Calu3 (cell line): ENCODE measurements at regions not wholly inside any gene's neighbourhood (a gene's known extent, or its start where the extent isn't known, plus 50 kb on each side); places are given as distances from the start of the nearest gene placed in this dataset.

ENCODE experiments used
- BruUV-seq: library from RNA; stranded (reverse); fragments of 400-500 nt; replicated peaks from 2 replicates; lab custom pipeline; 2021; lab: Mats Ljungman, UMichigan
- CTCF ChIA-PET: fragments of 300-600 bp; sonication (Branson Sonifier 250); formaldehyde crosslinking; loops from one replicate; lab custom pipeline; 2022; ENCODE audit warnings: antibody characterized with exemption; lab: Charles Lee
- DNase-seq: peaks from one replicate; pipeline ENCODE4 v3.0.0; 2022
- H3K27ac Mint-ChIP-seq: one replicate; pipeline ENCODE4 v1.8.0; 2022; ENCODE audit warnings: mixed read lengths; ENCODE audit not compliant: unreplicated experiment
- H3K27me3 Mint-ChIP-seq: one replicate; pipeline ENCODE4 v1.8.0; 2022; ENCODE audit warnings: mixed read lengths; ENCODE audit not compliant: unreplicated experiment
- H3K36me3 Mint-ChIP-seq: one replicate; pipeline ENCODE4 v1.8.0; 2022; ENCODE audit warnings: mild to moderate bottlenecking, moderate library complexity, mixed read lengths; ENCODE audit not compliant: insufficient read depth, unreplicated experiment
- H3K4me1 Mint-ChIP-seq: one replicate; pipeline ENCODE4 v1.8.0; 2022; ENCODE audit warnings: mild to moderate bottlenecking, low read depth, mixed read lengths; ENCODE audit not compliant: unreplicated experiment
- H3K4me3 Mint-ChIP-seq: one replicate; pipeline ENCODE4 v1.8.0; 2022; ENCODE audit warnings: mild to moderate bottlenecking, low read depth, moderate library complexity, mixed read lengths; ENCODE audit not compliant: unreplicated experiment
- H3K9me3 Mint-ChIP-seq: one replicate; pipeline ENCODE4 v1.8.0; 2022; ENCODE audit warnings: low read depth, mixed read lengths; ENCODE audit not compliant: unreplicated experiment
- intact Hi-C: fragments of 100-400 bp; cut with micrococcal nuclease; formaldehyde crosslinking; loops from one replicate; pipeline ENCODE4 v1.10.0; 2022; ENCODE audit not compliant: unreplicated experiment
- TF ChIP-seq, protein P1 (sequence below): fragments of 200-600 bp; IDR thresholded peaks from one replicate; pipeline ENCODE4 v1.8.0; 2022; ENCODE audit warnings: antibody characterized with exemption; ENCODE audit not compliant: unreplicated experiment

GRCh38 chr2:186017278-186017677 is 278.7 kb downstream of the FSIP2 start:
- Mint-ChIP-seq H3K27ac (no peak overlapping the region), H3K9me3 (peaks cover 4% of the 10 kb centered on the region), H3K27me3 (no peaks in the 10 kb centered on the region), H3K36me3 (no peaks in the 10 kb centered on the region), H3K4me3 (no peak overlapping the region), H3K4me1 (no peaks in the 10 kb centered on the region)
- no peak for DNase-seq
- intact Hi-C loops, result no loop called here
- no TSS peak for BruUV-seq
- TF ChIP-seq, protein P1, sequence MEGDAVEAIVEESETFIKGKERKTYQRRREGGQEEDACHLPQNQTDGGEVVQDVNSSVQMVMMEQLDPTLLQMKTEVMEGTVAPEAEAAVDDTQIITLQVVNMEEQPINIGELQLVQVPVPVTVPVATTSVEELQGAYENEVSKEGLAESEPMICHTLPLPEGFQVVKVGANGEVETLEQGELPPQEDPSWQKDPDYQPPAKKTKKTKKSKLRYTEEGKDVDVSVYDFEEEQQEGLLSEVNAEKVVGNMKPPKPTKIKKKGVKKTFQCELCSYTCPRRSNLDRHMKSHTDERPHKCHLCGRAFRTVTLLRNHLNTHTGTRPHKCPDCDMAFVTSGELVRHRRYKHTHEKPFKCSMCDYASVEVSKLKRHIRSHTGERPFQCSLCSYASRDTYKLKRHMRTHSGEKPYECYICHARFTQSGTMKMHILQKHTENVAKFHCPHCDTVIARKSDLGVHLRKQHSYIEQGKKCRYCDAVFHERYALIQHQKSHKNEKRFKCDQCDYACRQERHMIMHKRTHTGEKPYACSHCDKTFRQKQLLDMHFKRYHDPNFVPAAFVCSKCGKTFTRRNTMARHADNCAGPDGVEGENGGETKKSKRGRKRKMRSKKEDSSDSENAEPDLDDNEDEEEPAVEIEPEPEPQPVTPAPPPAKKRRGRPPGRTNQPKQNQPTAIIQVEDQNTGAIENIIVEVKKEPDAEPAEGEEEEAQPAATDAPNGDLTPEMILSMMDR, result no peak
- CTCF ChIA-PET, result no interaction called here

DNA sequence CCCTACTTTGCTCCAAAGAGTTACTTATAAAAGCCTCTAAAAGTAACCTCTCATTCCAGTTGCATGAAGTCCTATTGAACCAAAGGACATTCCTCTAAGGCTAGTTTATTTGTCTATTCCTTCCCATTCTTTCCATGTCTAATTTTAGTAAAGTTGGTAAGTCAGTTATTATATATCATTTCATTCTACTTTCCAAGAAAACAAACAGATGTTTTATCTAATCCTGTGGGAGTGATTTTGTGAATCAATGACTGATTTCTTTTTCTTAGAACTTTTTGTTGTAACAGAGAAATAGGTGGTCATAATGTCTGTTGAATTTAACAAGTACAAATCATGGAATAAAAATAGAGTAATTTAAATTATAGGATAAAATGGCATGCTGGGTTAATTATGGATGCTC is 286.3 kb downstream of the FSIP2 start:
- CTCF ChIA-PET, result no interaction called here
- no TSS peak for BruUV-seq
- Mint-ChIP-seq H3K36me3 (no peaks in the 10 kb centered on the region), H3K27me3 (no peaks in the 10 kb centered on the region), H3K27ac (no peak overlapping the region), H3K9me3 (peaks cover 4% of the 10 kb centered on the region), H3K4me1 (no peaks in the 10 kb centered on the region), H3K4me3 (no peak overlapping the region)
- TF ChIP-seq, protein P1, result no peak
- DNase-seq, result no peak
- intact Hi-C loops, result no loop called here

DNA sequence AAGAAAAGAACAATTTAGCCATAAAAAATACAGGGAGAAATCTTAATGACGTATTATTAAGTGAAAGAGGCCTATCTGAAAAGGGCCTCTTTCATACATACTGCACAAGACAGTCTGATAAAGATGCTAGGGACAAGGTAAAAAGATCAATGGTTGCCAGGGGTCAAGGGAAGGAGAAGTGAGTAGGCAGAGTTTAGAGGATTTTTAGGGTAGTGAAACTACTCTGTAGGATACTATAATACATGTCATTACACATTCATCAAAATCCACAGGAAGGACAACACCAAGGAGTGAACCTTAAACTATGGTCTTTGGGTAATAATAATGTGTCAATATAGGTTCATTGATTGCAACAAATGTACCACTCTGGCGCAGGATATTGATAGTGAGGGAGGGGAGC is 289.3 kb downstream of the FSIP2 start:
- TF ChIP-seq, protein P1, result no peak
- Mint-ChIP-seq H3K36me3 (no peaks in the 10 kb centered on the region), H3K4me3 (no peak overlapping the region), H3K9me3 (no peaks in the 10 kb centered on the region), H3K4me1 (no peaks in the 10 kb centered on the region), H3K27me3 (no peaks in the 10 kb centered on the region), H3K27ac (no peak overlapping the region)
- no TSS peak for BruUV-seq
- intact Hi-C loops, result no loop called here
- no peak for DNase-seq
- CTCF ChIA-PET, result no interaction called here

DNA sequence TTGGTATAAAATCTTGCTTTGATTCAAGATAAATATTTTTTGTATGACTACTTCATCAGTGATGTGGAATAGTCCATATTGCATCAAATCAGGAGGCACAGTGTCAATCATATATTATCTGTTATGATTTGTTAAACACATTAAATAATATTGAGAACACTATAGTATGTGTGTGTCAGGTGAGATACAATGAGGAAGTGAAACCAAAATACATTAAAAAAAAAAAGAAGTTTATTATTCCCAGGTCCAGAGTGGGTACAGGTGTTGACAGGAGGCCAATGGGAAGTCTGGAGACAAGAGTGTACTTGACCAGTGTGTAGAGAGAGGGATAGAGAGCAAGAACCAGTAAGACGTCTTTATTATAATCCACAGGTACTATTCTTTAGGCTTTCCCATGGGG is 292.6 kb downstream of the FSIP2 start:
- Mint-ChIP-seq H3K27ac (no peak overlapping the region), H3K36me3 (no peaks in the 10 kb centered on the region), H3K9me3 (no peaks in the 10 kb centered on the region), H3K4me1 (no peaks in the 10 kb centered on the region), H3K4me3 (no peak overlapping the region), H3K27me3 (no peaks in the 10 kb centered on the region)
- CTCF ChIA-PET, result no interaction called here
- no TSS peak for BruUV-seq
- intact Hi-C loops, result no loop called here
- TF ChIP-seq, protein P1, result no peak
- no peak for DNase-seq
